Mesothelial cell of epicardium (in vitro differentiated cells): ENCODE measurements at regions not wholly inside any gene's neighbourhood (a gene's known extent, or its start where the extent isn't known, plus 50 kb on each side); places are given as distances from the start of the nearest gene placed in this dataset.

Experiments
- DNase-seq, 2 experiments: peaks; one replicate each; pipeline ENCODE4 v3.0.0; 2021; ENCODE audit warnings: low spot score in 2 of 2; ENCODE audit not compliant: unreplicated experiment in 2 of 2
- H3K27ac Mint-ChIP-seq: 2 replicates; pipeline ENCODE4 v1.8.0; 2021; ENCODE audit warnings: mixed read lengths
- H3K27me3 Mint-ChIP-seq: 2 replicates; pipeline ENCODE4 v1.8.0; 2021; ENCODE audit warnings: low read depth, mixed read lengths
- H3K36me3 Mint-ChIP-seq: 2 replicates; pipeline ENCODE4 v1.8.0; 2021; ENCODE audit warnings: mixed read lengths
- H3K4me1 Mint-ChIP-seq: 2 replicates; pipeline ENCODE4 v1.8.0; 2021; ENCODE audit warnings: mixed read lengths
- H3K4me3 Mint-ChIP-seq: 2 replicates; pipeline ENCODE4 v1.8.0; 2021; ENCODE audit warnings: mild to moderate bottlenecking, moderate library complexity, mixed read lengths
- H3K9me3 Mint-ChIP-seq: 2 replicates; pipeline ENCODE4 v1.8.0; 2021; ENCODE audit warnings: mixed read lengths
- TF ChIP-seq, protein P1 (sequence below): fragments of 200-600 bp; sonication (generic); IDR thresholded peaks from one replicate; pipeline ENCODE4 v1.5.0; 2021; ENCODE audit warnings: antibody characterized with exemption; ENCODE audit not compliant: unreplicated experiment

DNA sequence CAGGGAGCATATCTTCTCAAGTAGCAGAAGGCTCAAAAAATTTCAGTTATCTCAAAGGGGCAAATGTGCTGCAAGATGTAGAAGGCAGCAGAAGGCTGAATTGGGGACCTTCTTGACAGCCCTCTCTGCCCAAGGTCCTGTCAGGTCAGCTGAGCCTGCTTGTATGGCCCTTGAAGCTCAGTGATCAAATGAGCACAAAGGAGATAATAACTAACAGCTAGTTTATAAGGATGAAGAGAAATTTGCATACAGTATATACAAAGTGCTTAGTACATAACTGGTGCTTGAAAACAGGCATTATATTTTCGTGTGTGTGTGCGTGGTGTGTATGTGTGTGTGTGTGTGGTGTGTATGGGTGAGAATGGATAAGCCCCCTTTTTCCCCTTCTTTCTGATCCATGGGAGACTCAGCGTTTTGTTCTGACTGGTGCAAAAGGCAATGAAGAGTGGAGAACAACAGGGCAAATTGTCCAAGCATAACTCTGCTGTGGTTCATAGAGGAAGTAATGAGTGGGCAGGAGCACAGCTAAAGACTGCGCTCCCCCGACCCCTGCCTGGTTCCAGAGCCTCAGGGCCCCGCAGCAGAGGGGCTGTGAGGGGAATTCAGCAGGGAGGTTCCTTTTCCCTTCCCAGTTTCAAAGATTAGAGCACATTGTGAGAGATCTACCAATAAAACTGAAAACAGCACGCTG is 356.8 kb upstream of the NR2F2 start:
- Mint-ChIP-seq H3K4me3 (no peak overlapping the region), H3K27me3 (no peaks in the 10 kb centered on the region), H3K4me1 (peaks cover 28% of the 10 kb centered on the region), H3K36me3 (no peaks in the 10 kb centered on the region), H3K27ac (no peak overlapping the region), H3K9me3 (peaks cover 6% of the 10 kb centered on the region)
- TF ChIP-seq, protein P1, sequence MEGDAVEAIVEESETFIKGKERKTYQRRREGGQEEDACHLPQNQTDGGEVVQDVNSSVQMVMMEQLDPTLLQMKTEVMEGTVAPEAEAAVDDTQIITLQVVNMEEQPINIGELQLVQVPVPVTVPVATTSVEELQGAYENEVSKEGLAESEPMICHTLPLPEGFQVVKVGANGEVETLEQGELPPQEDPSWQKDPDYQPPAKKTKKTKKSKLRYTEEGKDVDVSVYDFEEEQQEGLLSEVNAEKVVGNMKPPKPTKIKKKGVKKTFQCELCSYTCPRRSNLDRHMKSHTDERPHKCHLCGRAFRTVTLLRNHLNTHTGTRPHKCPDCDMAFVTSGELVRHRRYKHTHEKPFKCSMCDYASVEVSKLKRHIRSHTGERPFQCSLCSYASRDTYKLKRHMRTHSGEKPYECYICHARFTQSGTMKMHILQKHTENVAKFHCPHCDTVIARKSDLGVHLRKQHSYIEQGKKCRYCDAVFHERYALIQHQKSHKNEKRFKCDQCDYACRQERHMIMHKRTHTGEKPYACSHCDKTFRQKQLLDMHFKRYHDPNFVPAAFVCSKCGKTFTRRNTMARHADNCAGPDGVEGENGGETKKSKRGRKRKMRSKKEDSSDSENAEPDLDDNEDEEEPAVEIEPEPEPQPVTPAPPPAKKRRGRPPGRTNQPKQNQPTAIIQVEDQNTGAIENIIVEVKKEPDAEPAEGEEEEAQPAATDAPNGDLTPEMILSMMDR: no peak
- DNase-seq: no peak

DNA sequence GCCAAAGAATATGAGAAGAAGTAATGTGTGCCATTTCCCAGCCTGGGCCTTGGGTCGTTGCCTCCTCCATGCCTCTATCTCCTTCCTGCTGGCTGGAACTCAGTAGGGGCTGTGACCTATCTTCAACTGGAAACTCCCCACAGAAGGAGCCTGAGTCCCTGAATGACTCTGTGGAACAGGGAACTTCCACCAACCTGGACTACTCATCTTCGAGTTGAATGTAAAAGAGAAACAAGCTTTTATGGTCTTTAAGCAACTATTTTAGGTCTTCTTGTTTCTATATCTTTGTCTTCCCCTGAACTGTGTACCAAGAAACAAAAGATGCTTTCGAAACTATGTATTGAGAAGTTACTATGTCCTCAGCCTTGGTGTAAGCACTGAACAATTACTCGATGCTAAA is 355.3 kb upstream of the NR2F2 start:
- Mint-ChIP-seq H3K9me3 (peaks cover 6% of the 10 kb centered on the region), H3K27ac (no peak overlapping the region), H3K36me3 (no peaks in the 10 kb centered on the region), H3K4me1 (peaks cover 28% of the 10 kb centered on the region), H3K4me3 (no peak overlapping the region), H3K27me3 (no peaks in the 10 kb centered on the region)
- TF ChIP-seq, protein P1: no peak
- DNase-seq: no peak

DNA sequence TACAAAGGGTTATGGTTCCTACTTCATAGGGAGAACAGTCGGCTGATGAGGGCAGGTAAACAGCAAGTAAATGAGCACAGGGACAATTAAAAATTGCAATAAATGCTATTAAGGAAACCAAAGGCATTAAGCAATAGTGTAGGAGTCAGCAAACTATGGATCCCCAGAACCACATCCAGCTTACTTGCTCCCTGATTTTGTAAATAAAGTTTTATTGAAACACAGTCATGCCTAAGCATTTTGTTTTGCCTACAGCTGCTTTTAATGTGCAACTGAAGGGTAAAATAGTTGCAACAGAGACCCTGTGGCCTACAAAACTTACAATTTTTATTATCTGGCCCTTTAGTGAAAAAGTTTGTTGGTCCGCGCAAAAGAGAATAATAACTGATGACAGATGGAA is 351.2 kb upstream of the NR2F2 start:
- H3K4me3 Mint-ChIP-seq: no peak overlapping the region
- H3K27ac Mint-ChIP-seq: no peak overlapping the region
- TF ChIP-seq, protein P1: no peak
- H3K36me3 Mint-ChIP-seq: no peaks in the 10 kb centered on the region
- H3K9me3 Mint-ChIP-seq: peaks cover 6% of the 10 kb centered on the region
- no peaks in the 10 kb centered on the region for H3K27me3 Mint-ChIP-seq
- H3K4me1 Mint-ChIP-seq: peaks cover 3% of the 10 kb centered on the region
- DNase-seq: no peak

DNA sequence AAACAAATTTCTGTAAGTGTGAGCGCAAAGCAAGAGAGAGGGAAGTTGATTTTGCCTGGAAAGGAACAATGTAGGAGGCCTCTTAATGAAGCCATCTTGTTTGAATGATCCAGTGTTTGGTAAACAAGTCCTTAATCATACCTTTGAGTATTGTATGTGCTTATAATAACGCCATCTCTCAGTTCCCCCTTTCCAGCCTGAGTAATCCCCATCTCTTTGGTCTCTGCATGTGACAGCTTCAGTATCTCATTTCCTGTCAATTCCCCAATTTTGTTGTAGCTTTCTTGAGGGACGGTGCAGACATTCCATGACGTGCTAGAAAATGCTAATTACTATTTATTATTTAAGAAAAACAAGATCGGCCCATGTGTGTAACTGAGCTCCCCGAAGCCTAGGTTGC is 349.3 kb upstream of the NR2F2 start:
- Mint-ChIP-seq H3K27me3 (no peaks in the 10 kb centered on the region), H3K9me3 (no peaks in the 10 kb centered on the region), H3K27ac (no peak overlapping the region), H3K4me1 (no peaks in the 10 kb centered on the region), H3K36me3 (no peaks in the 10 kb centered on the region), H3K4me3 (no peak overlapping the region)
- TF ChIP-seq, protein P1: no peak
- DNase-seq: no peak

DNA sequence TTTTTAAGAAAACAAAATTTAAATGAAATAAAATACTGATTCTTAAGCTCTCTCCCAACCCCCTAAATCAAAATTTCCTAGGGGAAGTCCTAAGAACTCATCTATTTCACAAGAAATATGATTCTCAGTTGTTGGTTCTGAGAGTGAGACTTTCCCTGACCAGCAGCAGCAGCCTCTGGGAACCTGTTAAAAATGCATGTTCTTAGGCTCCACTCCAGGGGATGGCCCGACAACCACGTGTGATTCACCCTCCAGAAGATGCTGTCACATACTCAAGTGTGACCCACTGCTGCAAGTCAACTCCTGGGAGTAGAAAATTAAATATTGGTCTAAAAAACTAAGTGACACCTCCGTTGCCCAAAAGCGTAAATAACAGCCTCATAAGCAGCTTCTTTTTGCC is 343.2 kb upstream of the NR2F2 start:
- no peak for DNase-seq
- Mint-ChIP-seq H3K27me3 (no peaks in the 10 kb centered on the region), H3K4me3 (no peak overlapping the region), H3K36me3 (no peaks in the 10 kb centered on the region), H3K9me3 (peaks cover 5% of the 10 kb centered on the region), H3K4me1 (peaks cover 21% of the 10 kb centered on the region), H3K27ac (no peak overlapping the region)
- TF ChIP-seq, protein P1: no peak
